Left cardiac atrium (tissue), 4 donors: ENCODE measurements at regions not wholly inside any gene's neighbourhood (a gene's known extent, or its start where the extent isn't known, plus 50 kb on each side); places are given as distances from the start of the nearest gene placed in this dataset.
"Not testable (repeated sequence)": the region's sequence is repeated elsewhere in the genome, so short reads cannot be mapped to it uniquely, and the experiment has no call there.

Experiments used
- ATAC-seq, 2 donors: fragments of 200-7000 bp; cut with Tn5 transposase; one replicate each; pipeline ENCODE4 v1.9.1; 2020; ENCODE audit warnings: mild to moderate bottlenecking in 2 of 2, moderate library complexity in 2 of 2
- DNase-seq: peaks from one replicate; pipeline ENCODE4 v3.0.0-alpha.2; 2020
- intact Hi-C, 2 donors: fragments of 100-400 bp; cut with DNase I; formaldehyde crosslinking; loops; one replicate each; pipeline versions ENCODE4 v1.14.1 to v1.15.1; 2022 to 2023
- donor health status: DM: no; HTN: yes; CAD: no.
- donor health status: DM: no; HTN: yes; CAD: no; lungs with severe emphysema.
- donor health status: DM: yes; HTN: yes; CAD: no.
- donor health status: Dilated cardiomyopathy.

DNA sequence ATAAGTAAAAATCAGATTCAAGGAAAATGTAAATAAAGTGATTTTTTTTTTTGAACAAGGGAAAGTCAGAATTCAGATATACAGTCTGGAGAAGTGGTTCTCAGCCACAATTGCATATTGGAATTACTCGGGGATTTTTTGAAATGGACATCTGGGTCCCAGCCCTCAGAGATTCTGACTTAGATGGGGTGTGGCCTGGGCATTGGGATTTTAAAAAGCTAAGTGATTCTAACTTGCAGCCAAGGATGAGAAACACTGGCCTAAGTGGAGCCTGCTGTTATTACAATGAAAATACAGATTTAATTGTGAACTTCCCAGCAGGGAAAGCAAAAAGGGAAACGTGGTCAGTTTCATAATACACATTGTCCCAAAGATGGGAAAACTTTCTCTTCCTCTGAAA lies 273.8 kb downstream of the TTC8 start:
- DNase-seq, result no peak
- intact Hi-C loops, result no loop called here

DNA sequence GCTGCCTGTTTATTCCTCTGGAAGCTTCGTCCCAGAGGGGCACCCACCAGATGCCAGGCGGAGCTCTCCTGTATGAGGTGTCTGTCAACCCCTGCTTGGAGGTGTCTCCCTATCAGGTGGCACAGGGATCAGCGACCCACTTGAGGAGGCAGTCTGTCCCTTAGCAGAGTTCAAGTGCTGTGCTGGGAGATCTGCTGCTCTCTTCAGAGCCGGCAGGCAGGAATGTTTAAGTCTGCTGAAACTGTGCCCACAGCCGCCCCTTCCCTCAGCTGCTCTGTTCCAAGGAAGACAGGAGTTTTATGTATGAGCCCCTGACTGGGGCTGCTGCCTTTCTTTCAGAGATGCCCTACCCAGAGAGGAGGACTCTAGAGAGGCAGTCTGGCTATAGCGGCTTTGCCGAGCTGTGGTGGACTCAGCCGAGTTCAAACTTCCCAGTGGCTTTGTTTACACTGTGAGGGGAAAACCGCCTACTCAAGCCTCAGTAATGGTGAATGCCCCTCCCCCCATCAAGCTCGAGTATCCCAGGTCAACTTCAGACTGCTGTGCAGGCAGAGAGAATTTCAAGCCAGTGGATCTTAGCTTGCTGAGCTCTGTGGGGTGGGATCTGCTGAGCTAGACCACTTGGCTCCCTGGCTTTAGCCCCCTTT lies 279.8 kb downstream of the TTC8 start:
- DNase-seq, intact Hi-C loops, ATAC-seq: not testable (repeated sequence)

More for the DNA sequence above, 273.8 kb downstream of the TTC8 start:
- no peak for ATAC-seq

DNA sequence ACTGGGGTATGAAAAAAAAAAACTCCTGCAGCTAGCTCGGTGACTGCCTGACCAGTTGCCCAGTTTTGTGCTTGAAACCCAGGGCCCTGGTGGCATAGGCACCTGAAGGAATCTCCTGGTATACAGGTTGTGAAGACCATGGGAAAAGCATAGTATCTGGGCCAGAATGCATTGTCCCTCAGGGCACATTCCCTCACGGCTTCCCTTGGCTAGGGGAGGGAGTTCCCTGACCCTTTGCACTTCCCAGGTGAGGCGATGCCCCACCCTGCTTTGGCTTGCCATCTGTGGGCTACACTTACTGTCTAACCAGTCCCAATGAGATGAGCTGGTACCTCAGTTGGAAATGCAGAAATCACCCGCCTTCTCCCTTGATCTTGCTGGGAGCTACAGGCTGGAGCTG lies 280.4 kb downstream of the TTC8 start:
- ATAC-seq, result not testable (repeated sequence)

More for the DNA sequence above, 280.4 kb downstream of the TTC8 start:
- intact Hi-C loops, DNase-seq: not testable (repeated sequence)
